ENCODE measurements at regions not wholly inside any gene's neighbourhood (a gene's known extent, or its start where the extent isn't known, plus 50 kb on each side); places are given as distances from the start of the nearest gene placed in this dataset.

- H3K79me2 ChIP-seq (ENCODE audit: insufficient read depth, low read length) = no peaks in the 10 kb centered on the region
- no peak overlapping the region for H3K4me2 ChIP-seq (ENCODE audit: insufficient read depth, low read length)
- H2AFZ ChIP-seq (ENCODE audit: low read length) = no peak overlapping the region
- H3K27me3 ChIP-seq (ENCODE audit: insufficient read depth, low read length) = no peaks in the 10 kb centered on the region
- no peak overlapping the region for H3K27ac ChIP-seq (ENCODE audit: low read depth, low read length)
- no peaks in the 10 kb centered on the region for H4K20me1 ChIP-seq (ENCODE audit: insufficient read depth, low read length)
- TF ChIP-seq, protein P1, sequence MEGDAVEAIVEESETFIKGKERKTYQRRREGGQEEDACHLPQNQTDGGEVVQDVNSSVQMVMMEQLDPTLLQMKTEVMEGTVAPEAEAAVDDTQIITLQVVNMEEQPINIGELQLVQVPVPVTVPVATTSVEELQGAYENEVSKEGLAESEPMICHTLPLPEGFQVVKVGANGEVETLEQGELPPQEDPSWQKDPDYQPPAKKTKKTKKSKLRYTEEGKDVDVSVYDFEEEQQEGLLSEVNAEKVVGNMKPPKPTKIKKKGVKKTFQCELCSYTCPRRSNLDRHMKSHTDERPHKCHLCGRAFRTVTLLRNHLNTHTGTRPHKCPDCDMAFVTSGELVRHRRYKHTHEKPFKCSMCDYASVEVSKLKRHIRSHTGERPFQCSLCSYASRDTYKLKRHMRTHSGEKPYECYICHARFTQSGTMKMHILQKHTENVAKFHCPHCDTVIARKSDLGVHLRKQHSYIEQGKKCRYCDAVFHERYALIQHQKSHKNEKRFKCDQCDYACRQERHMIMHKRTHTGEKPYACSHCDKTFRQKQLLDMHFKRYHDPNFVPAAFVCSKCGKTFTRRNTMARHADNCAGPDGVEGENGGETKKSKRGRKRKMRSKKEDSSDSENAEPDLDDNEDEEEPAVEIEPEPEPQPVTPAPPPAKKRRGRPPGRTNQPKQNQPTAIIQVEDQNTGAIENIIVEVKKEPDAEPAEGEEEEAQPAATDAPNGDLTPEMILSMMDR (IDR thresholded peaks at IDR 0.05; ENCODE audit: extremely low read depth, low read depth, low read length) = no peak
- no peaks in the 10 kb centered on the region for H3K36me3 ChIP-seq (ENCODE audit: insufficient read depth, low read length)
- no peak for DNase-seq (ENCODE audit: insufficient read length, low spot score, missing footprints)
- no peaks in the 10 kb centered on the region for H3K9me3 ChIP-seq (ENCODE audit: low read depth, low read length)
- H3K4me3 ChIP-seq (ENCODE audit: insufficient read depth, low read length) = no peak overlapping the region
- H3K4me1 ChIP-seq (ENCODE audit: insufficient read depth, low read length) = no peaks in the 10 kb centered on the region
Measured at GRCh38 chr2:65626831-65627230, 194.4 kb upstream of the SPRED2 start.

GRCh38 chr2:65625982-65626381, 193.6 kb upstream of the SPRED2 start:
- Histone ChIP-seq H3K9me3 (ENCODE audit: low read depth, low read length) (no peaks in the 10 kb centered on the region), H4K20me1 (ENCODE audit: insufficient read depth, low read length) (no peaks in the 10 kb centered on the region), H3K4me2 (ENCODE audit: insufficient read depth, low read length) (no peak overlapping the region), H3K27ac (ENCODE audit: low read depth, low read length) (no peak overlapping the region), H3K36me3 (ENCODE audit: insufficient read depth, low read length) (no peaks in the 10 kb centered on the region), H2AFZ (ENCODE audit: low read length) (no peak overlapping the region), H3K4me1 (ENCODE audit: insufficient read depth, low read length) (no peaks in the 10 kb centered on the region), H3K4me3 (ENCODE audit: insufficient read depth, low read length) (no peak overlapping the region), H3K27me3 (ENCODE audit: insufficient read depth, low read length) (no peaks in the 10 kb centered on the region), H3K79me2 (ENCODE audit: insufficient read depth, low read length) (no peaks in the 10 kb centered on the region)
- DNase-seq (ENCODE audit: insufficient read length, low spot score, missing footprints) = no peak
- TF ChIP-seq, protein P1 (IDR thresholded peaks at IDR 0.05; ENCODE audit: extremely low read depth, low read depth, low read length) = no peak

DNA sequence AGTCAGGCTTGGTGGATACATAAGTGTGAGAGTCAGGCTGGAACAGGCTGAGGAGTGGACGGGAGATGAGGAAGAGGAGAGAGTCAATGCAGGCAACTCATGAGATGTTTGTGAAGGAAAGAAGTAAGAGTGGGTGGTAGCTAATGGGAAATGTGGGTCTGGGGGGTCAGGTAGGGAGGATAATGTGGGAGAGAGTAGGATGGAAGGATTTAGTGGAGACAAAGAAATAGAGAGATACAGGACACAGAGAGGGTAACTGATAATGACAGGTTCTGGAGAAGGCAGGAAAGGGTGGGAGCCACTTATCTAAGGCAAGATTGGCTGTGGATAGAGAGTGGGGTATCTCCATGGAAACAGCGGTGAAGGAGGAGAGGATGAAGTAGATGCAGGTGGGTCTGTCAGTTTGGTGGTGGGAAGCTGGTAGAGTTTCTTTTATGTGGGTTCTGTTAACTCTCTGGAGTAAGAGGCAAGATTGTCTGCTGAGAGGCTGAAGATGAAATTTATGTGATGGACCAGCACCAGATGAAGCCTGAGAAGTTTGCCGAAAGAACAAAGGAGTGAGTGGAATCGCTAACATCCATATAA, 190.6 kb upstream of the SPRED2 start:
- no peaks in the 10 kb centered on the region for H3K27me3 ChIP-seq (ENCODE audit: insufficient read depth, low read length)
- no peaks in the 10 kb centered on the region for H3K79me2 ChIP-seq (ENCODE audit: insufficient read depth, low read length)
- H4K20me1 ChIP-seq (ENCODE audit: insufficient read depth, low read length) = no peaks in the 10 kb centered on the region
- no peak overlapping the region for H2AFZ ChIP-seq (ENCODE audit: low read length)
- H3K4me1 ChIP-seq (ENCODE audit: insufficient read depth, low read length) = no peaks in the 10 kb centered on the region
- no peak for DNase-seq (ENCODE audit: insufficient read length, low spot score, missing footprints)
- H3K27ac ChIP-seq (ENCODE audit: low read depth, low read length) = no peak overlapping the region
- TF ChIP-seq, protein P1 (IDR thresholded peaks at IDR 0.05; ENCODE audit: extremely low read depth, low read depth, low read length) = no peak
- no peak overlapping the region for H3K4me2 ChIP-seq (ENCODE audit: insufficient read depth, low read length)
- H3K36me3 ChIP-seq (ENCODE audit: insufficient read depth, low read length) = no peaks in the 10 kb centered on the region
- H3K9me3 ChIP-seq (ENCODE audit: low read depth, low read length) = no peaks in the 10 kb centered on the region
- no peak overlapping the region for H3K4me3 ChIP-seq (ENCODE audit: insufficient read depth, low read length)

DNA sequence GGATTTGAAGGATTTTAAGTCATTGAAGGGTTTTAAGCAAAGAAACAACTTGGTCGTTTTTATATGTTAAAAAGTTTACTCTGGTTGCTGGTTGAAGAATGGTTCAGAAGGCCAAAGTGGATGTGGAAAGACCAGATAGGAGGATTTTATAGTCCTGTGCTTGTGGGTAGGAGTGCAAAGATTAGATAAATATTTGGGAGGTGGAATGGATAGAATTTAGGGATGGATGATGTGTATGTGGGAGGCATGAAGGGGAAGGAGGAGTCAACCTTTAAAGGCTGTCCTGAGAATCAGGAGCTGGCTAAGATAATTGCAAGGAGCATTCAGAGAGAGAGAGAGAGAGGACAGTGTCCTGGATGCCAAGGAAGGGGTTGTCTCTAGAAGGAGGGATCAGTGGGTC, 190.1 kb upstream of the SPRED2 start:
- no peaks in the 10 kb centered on the region for H3K27me3 ChIP-seq (ENCODE audit: insufficient read depth, low read length)
- no peak for DNase-seq (ENCODE audit: insufficient read length, low spot score, missing footprints)

More for the DNA sequence above, 190.1 kb upstream of the SPRED2 start:
- Histone ChIP-seq H3K27ac (ENCODE audit: low read depth, low read length) (no peak overlapping the region), H3K4me2 (ENCODE audit: insufficient read depth, low read length) (no peak overlapping the region), H2AFZ (ENCODE audit: low read length) (no peak overlapping the region), H4K20me1 (ENCODE audit: insufficient read depth, low read length) (no peaks in the 10 kb centered on the region), H3K36me3 (ENCODE audit: insufficient read depth, low read length) (no peaks in the 10 kb centered on the region), H3K4me3 (ENCODE audit: insufficient read depth, low read length) (no peak overlapping the region), H3K9me3 (ENCODE audit: low read depth, low read length) (no peaks in the 10 kb centered on the region), H3K79me2 (ENCODE audit: insufficient read depth, low read length) (no peaks in the 10 kb centered on the region), H3K4me1 (ENCODE audit: insufficient read depth, low read length) (no peaks in the 10 kb centered on the region)
- TF ChIP-seq, protein P1 (IDR thresholded peaks at IDR 0.05; ENCODE audit: extremely low read depth, low read depth, low read length) = no peak
